HepG2 (cell line): ENCODE measurements at regions not wholly inside any gene's neighbourhood (a gene's known extent, or its start where the extent isn't known, plus 50 kb on each side); places are given as distances from the start of the nearest gene placed in this dataset.

Source experiments
- ATAC-seq: fragments of 200-7000 bp; cut with Tn5 transposase; 3 replicates; pipeline ENCODE4 v1.9.1; 2020; ENCODE audit warnings: mild to moderate bottlenecking, moderate library complexity
- BruUV-seq: library from RNA; stranded (reverse); fragments of 400-500 nt; replicated peaks from 2 replicates; lab custom pipeline; 2021; lab: Mats Ljungman, UMichigan
- CTCF ChIA-PET: fragments of 300-600 bp; formaldehyde crosslinking; extraction: SDS; loops from one replicate; lab custom pipeline; 2021; ENCODE audit warnings: low total read pairs, inconsistent platforms, low intra/inter-chr PET ratio; lab: Yijun Ruan, JAX
- POLR2A ChIA-PET: fragments of 350-600 bp; sonication (Branson Sonifier 250); formaldehyde crosslinking; loops from one replicate; lab custom pipeline; 2020; ENCODE audit warnings: antibody characterized with exemption, inconsistent platforms; lab: Yijun Ruan, JAX
- DNase-seq: peaks from one replicate; pipeline ENCODE4 v3.0.0-alpha.2; 2015; ENCODE audit warnings: low spot score
- FAIRE-seq: peaks from 3 replicates; lab custom pipeline; 2011; peaks lifted over from hg19 to GRCh38; lab: Jason Lieb, UNC
- H2AFZ ChIP-seq: one replicate; pipeline ENCODE4 v1.6.1; 2011; ENCODE audit warnings: low read length, inconsistent platforms
- H3K27ac ChIP-seq: fragments of 300-600 bp; 3 replicates; pipeline ENCODE4 v1.8.0; 2011; ENCODE audit warnings: mixed run types, mild to moderate bottlenecking, mixed read lengths, low read length, inconsistent platforms; ENCODE audit not compliant: insufficient read depth; ENCODE audit errors: extremely low read length
- H3K27me3 ChIP-seq, 2 experiments: fragments of 200-600 bp in 1 of 2; 2 replicates in 1 of 2; 3 replicates in 1 of 2; pipeline versions ENCODE4 v1.6.0 to v1.8.0; 2011; ENCODE audit warnings: low read length in 2 of 2, mild to moderate bottlenecking in 2 of 2, moderate library complexity in 2 of 2, inconsistent platforms in 1 of 2; ENCODE audit not compliant: insufficient read depth in 2 of 2, control insufficient read depth in 1 of 2
- H3K36me3 ChIP-seq, 2 experiments: fragments of 200-600 bp in 1 of 2; replicated peaks in 1 of 2; 2 replicates in 1 of 2; 3 replicates in 1 of 2; pipeline versions ENCODE4 v1.5.1 to v1.8.0; 2011; ENCODE audit warnings: low read length in 2 of 2, inconsistent platforms in 1 of 2; ENCODE audit not compliant: insufficient read depth in 2 of 2, control insufficient read depth in 1 of 2
- H3K4me1 ChIP-seq: 2 replicates; pipeline ENCODE4 v1.5.1; 2012; ENCODE audit warnings: low read length, inconsistent platforms; ENCODE audit not compliant: insufficient read depth
- H3K4me2 ChIP-seq: 2 replicates; pipeline ENCODE4 v1.6.0; 2011; ENCODE audit warnings: low read depth, low read length, inconsistent platforms
- H3K4me3 ChIP-seq, 3 experiments: fragments of 200-600 bp in 1 of 3; sonication (generic), shearing (Covaris generic) in 1 of 3; replicated peaks in 1 of 3; 2 replicates each; pipeline ENCODE4 v1.5.1; 2011 to 2016; ENCODE audit warnings: low read length in 3 of 3, inconsistent platforms in 2 of 3, low read depth in 2 of 3, mild to moderate bottlenecking in 2 of 3, control low read depth in 1 of 3, mixed read lengths in 1 of 3; ENCODE audit not compliant: insufficient read depth in 1 of 3
- H3K79me2 ChIP-seq: one replicate; pipeline ENCODE4 v1.6.1; 2011; ENCODE audit warnings: low read length, inconsistent platforms; ENCODE audit not compliant: insufficient read depth
- H3K9ac ChIP-seq: 2 replicates; pipeline ENCODE4 v1.6.0; 2011; ENCODE audit warnings: mild to moderate bottlenecking, low read depth, low read length, inconsistent platforms; ENCODE audit not compliant: insufficient read depth
- H3K9me3 ChIP-seq: 2 replicates; pipeline ENCODE4 v1.5.1; 2012; ENCODE audit warnings: mild to moderate bottlenecking, low read length
- H4K20me1 ChIP-seq: 2 replicates; pipeline ENCODE4 v1.6.0; 2011; ENCODE audit warnings: inconsistent platforms, mild to moderate bottlenecking, low read length, moderate library complexity; ENCODE audit not compliant: insufficient read depth
- KDM5A ChIP-seq: fragments of 200-600 bp; sonication (generic); IDR thresholded peaks from 2 replicates; pipeline ENCODE4 v1.7.0; 2018; ENCODE audit warnings: antibody characterized with exemption, mild to moderate bottlenecking, low read length, borderline replicate concordance
- MED8 ChIP-seq: sonication (generic); formaldehyde crosslinking; IDR thresholded peaks from 2 replicates; pipeline ENCODE4 v1.8.1; 2023; ENCODE audit warnings: mild to moderate bottlenecking, missing genetic modification reagents; ENCODE audit not compliant: insufficient replicate concordance
- NFE2L1 ChIP-seq: sonication (generic); formaldehyde crosslinking; IDR thresholded peaks from 2 replicates; pipeline ENCODE4 v1.4.0; 2020; ENCODE audit warnings: missing genetic modification reagents, mild to moderate bottlenecking, borderline replicate concordance
- NR2F6 ChIP-seq, 2 experiments: IDR thresholded peaks; 2 replicates each; pipeline ENCODE4 v1.6.1; 2016; ENCODE audit warnings: antibody characterized with exemption in 1 of 2, mild to moderate bottlenecking in 1 of 2
- RARA ChIP-seq: IDR thresholded peaks from 2 replicates; pipeline ENCODE4 v1.6.1; 2016; ENCODE audit warnings: missing genetic modification reagents, missing compliant biosample characterization
- TCF7 ChIP-seq: sonication (generic); IDR thresholded peaks from 2 replicates; pipeline ENCODE4 v1.6.1; 2016; ENCODE audit warnings: antibody characterized with exemption, low read depth
- TRIM24 ChIP-seq: sonication (generic); formaldehyde crosslinking; IDR thresholded peaks from 2 replicates; pipeline ENCODE4 v1.8.0; 2022; ENCODE audit warnings: mild to moderate bottlenecking, missing genetic modification reagents
- ZNF790 ChIP-seq: sonication (generic); formaldehyde crosslinking; IDR thresholded peaks from 2 replicates; pipeline ENCODE4 v1.8.0; 2022; ENCODE audit warnings: missing genetic modification reagents, mild to moderate bottlenecking, borderline replicate concordance
- WGBS: methylation state at CpG from one replicate; pipeline ENCODE4 v1.1.6; 2017; ENCODE audit warnings: low lambda C conversion rate; 5-methylcytosine and 5-hydroxymethylcytosine counted together
- in situ Hi-C: cut with HindIII; loops from 2 replicates; pipeline ENCODE4 v1.10.0; 2017; ENCODE audit warnings: low pct_unique_long_range_greater_than_20kb; ENCODE audit not compliant: extremely low pct_ligation_motif_present
- intact Hi-C: fragments of 100-400 bp; cut with micrococcal nuclease; formaldehyde crosslinking; loops from one replicate; pipeline ENCODE4 v1.10.0; 2022; ENCODE audit not compliant: unreplicated experiment
- TF ChIP-seq, protein P1 (sequence below): sonication (generic); formaldehyde crosslinking; IDR thresholded peaks from 2 replicates; pipeline ENCODE4 v1.5.1; 2020; ENCODE audit warnings: missing genetic modification reagents, mild to moderate bottlenecking, borderline replicate concordance
- TF ChIP-seq, protein P2 (sequence below): sonication (generic); formaldehyde crosslinking; IDR thresholded peaks from 2 replicates; pipeline ENCODE4 v1.4.0; 2020; ENCODE audit warnings: mild to moderate bottlenecking, missing genetic modification reagents
- TF ChIP-seq, protein P3 (sequence below), 2 experiments: fragments of 450-650 bp in 1 of 2; sonication (generic) in 1 of 2; formaldehyde crosslinking; IDR thresholded peaks; 2 replicates each; pipeline versions ENCODE4 v1.5.0 to v1.8.0; 2020 to 2022; ENCODE audit warnings: mild to moderate bottlenecking in 1 of 2, missing genetic modification reagents in 1 of 2
- TF ChIP-seq, protein P4 (sequence below): sonication (generic); formaldehyde crosslinking; IDR thresholded peaks from 2 replicates; pipeline ENCODE4 v1.4.0; 2020; ENCODE audit warnings: missing genetic modification reagents, borderline replicate concordance

DNA sequence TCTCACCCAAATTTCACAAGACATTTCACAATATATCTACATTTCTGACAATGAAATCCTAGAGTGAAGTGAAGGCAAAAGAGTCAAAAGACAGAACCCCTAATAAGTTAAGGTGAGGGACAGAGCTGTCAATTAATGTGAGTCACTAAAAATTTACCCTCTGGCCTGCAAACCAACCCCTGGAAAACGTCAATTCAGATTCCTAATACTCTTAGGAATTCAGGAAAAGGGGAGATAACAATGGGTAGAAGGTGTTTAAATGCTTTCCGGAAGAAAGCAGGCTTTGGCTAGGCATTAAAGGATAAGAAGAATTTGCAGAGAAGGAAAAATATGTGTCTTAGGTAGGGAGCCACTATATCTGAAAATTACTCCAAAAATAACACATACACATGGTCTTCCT is 299.6 kb downstream of the INHBA start:
- Histone ChIP-seq H3K4me3 (no peak overlapping the region), H3K4me2 (no peak overlapping the region), H3K9me3 (peaks cover 21% of the 10 kb centered on the region), H2AFZ (no peak overlapping the region), H3K27ac (no peak overlapping the region), H3K36me3 (no peaks in the 10 kb centered on the region), H3K9ac (no peak overlapping the region), H4K20me1 (no peaks in the 10 kb centered on the region), H3K79me2 (no peaks in the 10 kb centered on the region), H3K4me1 (no peaks in the 10 kb centered on the region), H3K27me3 (no peaks in the 10 kb centered on the region)
- ATAC-seq (no peak), DNase-seq (no peak), FAIRE-seq (no peak)
- POLR2A ChIA-PET = no interaction called here
- BruUV-seq = no TSS peak
- CTCF ChIA-PET = no interaction called here
- WGBS = 26% methylated on average over 2 of the region's 2 CpGs
- intact Hi-C loops = no loop called here
- in situ Hi-C loops = no loop called here
- TF ChIP-seq KDM5A (no peak), NR2F6 (IDR thresholded peaks at IDR 0.05) (no peak), NR2F6 (CRISPR knock-in tag; IDR thresholded peaks at IDR 0.05) (no peak), MED8 (CRISPR knock-in tag) (no peak), RARA (CRISPR knock-in tag) (no peak), NFE2L1 (CRISPR knock-in tag) (no peak), TCF7 (no peak), ZNF790 (no peak), TRIM24 (CRISPR knock-in tag) (no peak)
- TF ChIP-seq, protein P1, sequence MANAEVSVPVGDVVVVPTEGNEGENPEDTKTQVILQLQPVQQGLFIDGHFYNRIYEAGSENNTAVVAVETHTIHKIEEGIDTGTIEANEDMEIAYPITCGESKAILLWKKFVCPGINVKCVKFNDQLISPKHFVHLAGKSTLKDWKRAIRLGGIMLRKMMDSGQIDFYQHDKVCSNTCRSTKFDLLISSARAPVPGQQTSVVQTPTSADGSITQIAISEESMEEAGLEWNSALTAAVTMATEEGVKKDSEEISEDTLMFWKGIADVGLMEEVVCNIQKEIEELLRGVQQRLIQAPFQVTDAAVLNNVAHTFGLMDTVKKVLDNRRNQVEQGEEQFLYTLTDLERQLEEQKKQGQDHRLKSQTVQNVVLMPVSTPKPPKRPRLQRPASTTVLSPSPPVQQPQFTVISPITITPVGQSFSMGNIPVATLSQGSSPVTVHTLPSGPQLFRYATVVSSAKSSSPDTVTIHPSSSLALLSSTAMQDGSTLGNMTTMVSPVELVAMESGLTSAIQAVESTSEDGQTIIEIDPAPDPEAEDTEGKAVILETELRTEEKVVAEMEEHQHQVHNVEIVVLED (CRISPR knock-in tag) = no peak
- TF ChIP-seq, protein P2, sequence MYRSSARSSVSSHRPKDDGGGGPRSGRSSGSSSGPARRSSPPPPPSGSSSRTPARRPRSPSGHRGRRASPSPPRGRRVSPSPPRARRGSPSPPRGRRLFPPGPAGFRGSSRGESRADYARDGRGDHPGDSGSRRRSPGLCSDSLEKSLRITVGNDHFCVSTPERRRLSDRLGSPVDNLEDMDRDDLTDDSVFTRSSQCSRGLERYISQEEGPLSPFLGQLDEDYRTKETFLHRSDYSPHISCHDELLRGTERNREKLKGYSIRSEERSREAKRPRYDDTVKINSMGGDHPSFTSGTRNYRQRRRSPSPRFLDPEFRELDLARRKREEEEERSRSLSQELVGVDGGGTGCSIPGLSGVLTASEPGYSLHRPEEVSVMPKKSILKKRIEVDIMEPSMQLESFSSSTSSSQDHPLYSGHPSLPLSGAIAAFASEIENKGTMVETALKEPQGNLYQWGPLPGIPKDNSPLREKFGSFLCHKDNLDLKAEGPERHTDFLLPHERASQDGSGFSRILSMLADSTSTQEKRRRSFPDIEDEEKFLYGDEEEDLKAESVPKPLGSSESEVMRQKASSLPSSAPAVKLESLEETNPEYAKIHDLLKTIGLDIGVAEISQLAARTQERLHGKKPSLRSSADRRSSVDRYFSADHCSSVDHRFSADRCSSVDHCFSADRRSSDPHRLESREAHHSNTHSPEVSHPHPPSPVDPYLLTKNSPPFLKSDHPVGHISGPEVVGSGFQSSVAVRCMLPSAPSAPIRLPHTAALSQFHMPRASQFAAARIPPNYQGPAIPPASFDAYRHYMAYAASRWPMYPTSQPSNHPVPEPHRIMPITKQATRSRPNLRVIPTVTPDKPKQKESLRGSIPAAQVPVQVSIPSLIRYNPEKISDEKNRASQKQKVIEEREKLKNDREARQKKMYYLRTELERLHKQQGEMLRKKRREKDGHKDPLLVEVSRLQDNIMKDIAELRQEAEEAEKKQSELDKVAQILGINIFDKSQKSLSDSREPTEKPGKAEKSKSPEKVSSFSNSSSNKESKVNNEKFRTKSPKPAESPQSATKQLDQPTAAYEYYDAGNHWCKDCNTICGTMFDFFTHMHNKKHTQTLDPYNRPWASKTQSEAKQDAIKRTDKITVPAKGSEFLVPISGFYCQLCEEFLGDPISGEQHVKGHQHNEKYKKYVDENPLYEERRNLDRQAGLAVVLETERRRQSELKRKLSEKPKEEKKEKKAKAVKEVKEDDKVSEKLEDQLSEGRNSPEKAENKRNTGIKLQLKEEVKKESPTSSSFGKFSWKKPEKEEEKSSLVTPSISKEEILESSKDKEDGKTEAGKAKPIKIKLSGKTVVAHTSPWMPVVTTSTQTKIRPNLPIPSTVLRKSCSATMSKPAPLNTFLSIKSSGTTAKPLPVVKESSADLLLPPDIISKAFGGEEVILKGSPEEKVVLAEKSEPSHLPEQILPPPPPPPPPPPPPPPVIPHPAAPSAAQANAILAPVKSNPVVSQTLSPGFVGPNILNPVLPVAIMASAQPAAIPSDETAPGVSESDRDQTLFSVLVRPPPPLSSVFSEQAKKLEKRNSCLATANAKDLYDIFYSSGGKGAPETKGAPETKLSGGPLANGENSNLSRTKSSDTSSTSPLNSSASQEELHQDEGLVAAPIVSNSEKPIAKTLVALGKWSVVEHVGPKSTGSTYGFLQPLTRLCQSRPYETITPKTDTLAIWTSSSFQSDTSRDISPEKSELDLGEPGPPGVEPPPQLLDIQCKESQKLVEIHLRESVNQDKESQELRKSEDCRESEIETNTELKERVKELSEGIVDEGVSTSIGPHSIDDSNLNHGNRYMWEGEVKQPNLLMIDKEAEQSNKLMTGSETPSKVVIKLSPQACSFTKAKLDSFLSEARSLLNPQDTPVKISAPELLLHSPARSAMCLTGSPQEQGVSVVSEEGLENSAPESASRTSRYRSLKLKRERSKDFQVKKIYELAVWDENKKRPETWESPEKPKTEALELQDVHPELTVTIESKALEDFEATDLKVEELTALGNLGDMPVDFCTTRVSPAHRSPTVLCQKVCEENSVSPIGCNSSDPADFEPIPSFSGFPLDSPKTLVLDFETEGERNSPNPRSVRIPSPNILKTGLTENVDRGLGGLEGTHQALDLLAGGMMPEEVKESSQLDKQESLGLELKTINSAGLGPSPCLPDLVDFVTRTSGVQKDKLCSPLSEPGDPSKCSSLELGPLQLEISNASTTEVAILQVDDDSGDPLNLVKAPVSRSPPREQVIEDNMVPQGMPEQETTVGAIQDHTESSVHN (CRISPR knock-in tag) = no peak
- TF ChIP-seq, protein P3, sequence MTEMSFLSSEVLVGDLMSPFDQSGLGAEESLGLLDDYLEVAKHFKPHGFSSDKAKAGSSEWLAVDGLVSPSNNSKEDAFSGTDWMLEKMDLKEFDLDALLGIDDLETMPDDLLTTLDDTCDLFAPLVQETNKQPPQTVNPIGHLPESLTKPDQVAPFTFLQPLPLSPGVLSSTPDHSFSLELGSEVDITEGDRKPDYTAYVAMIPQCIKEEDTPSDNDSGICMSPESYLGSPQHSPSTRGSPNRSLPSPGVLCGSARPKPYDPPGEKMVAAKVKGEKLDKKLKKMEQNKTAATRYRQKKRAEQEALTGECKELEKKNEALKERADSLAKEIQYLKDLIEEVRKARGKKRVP (CRISPR knock-in tag; IDR thresholded peaks at IDR 0.05) = no peak
- TF ChIP-seq, protein P4, sequence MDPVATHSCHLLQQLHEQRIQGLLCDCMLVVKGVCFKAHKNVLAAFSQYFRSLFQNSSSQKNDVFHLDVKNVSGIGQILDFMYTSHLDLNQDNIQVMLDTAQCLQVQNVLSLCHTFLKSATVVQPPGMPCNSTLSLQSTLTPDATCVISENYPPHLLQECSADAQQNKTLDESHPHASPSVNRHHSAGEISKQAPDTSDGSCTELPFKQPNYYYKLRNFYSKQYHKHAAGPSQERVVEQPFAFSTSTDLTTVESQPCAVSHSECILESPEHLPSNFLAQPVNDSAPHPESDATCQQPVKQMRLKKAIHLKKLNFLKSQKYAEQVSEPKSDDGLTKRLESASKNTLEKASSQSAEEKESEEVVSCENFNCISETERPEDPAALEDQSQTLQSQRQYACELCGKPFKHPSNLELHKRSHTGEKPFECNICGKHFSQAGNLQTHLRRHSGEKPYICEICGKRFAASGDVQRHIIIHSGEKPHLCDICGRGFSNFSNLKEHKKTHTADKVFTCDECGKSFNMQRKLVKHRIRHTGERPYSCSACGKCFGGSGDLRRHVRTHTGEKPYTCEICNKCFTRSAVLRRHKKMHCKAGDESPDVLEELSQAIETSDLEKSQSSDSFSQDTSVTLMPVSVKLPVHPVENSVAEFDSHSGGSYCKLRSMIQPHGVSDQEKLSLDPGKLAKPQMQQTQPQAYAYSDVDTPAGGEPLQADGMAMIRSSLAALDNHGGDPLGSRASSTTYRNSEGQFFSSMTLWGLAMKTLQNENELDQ (CRISPR knock-in tag) = no peak
